ENCODE measurements at regions not wholly inside any gene's neighbourhood (a gene's known extent, or its start where the extent isn't known, plus 50 kb on each side); places are given as distances from the start of the nearest gene placed in this dataset.

DNA sequence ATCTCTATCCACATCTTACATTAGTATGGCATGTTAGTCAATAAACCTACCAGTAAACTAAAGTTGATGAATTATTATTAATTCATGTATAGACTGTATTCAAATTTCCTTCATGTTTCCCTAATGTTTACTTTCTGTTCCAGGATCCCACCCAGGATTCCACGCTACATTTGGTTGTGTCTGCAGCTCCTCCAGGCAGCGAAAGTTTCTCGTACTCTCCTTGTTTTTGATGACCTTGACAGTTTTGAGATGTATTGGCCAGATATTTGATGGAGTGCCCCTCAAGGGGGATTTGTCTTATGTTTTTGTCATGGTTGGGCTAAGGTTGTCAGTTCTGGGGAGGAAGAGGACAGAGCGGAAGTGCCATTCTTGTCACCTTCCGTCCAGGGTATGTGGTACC, 445.2 kb upstream of the CDH4 start:
- no peak for ATAC-seq
- Mint-ChIP-seq H3K27ac (no peak overlapping the region), H3K36me3 (no peaks in the 10 kb centered on the region), H3K9me3 (peaks cover 3 to 8% of the 10 kb centered on the region in 2 donors)
- no peak for DNase-seq (ENCODE audit: low spot score in 2 of 2)

DNA sequence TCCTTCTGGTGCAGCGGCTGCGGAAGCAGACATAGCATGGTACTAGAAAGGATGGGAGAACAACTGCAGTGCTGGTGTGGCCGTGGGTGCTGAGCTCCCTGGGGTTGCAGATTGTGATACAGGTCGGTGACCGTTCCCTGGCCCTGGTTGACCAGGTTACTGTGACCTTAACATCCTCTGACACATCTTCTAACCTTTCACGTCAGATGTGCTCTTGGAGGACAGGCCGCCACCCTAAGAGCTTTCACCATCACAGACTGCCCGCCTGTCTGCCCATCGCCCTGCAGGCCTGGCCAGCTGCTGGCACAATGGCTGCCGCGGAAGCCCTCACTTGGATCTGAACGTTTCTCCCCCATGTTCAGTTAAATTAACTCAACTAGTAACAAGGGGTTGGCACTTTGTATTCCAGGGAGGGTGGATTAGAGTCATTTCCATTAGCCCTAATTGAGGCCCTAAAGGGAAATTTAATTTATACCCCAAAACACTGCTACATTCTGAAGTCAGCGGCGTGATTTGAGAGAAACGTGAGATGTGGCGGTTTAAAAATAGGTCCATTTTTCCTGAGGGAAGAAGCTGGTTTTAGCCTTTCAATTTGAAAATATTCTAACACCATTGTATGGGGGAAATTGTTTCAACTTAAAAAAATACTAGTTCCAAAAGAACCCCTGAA, 443.9 kb upstream of the CDH4 start:
- H3K36me3 Mint-ChIP-seq = no peaks in the 10 kb centered on the region
- ATAC-seq (no peak), DNase-seq (ENCODE audit: low spot score in 2 of 2) (no peak)
- H3K9me3 Mint-ChIP-seq = peaks cover 3 to 4% of the 10 kb centered on the region in 2 donors
- H3K27ac Mint-ChIP-seq = no peak overlapping the region

DNA sequence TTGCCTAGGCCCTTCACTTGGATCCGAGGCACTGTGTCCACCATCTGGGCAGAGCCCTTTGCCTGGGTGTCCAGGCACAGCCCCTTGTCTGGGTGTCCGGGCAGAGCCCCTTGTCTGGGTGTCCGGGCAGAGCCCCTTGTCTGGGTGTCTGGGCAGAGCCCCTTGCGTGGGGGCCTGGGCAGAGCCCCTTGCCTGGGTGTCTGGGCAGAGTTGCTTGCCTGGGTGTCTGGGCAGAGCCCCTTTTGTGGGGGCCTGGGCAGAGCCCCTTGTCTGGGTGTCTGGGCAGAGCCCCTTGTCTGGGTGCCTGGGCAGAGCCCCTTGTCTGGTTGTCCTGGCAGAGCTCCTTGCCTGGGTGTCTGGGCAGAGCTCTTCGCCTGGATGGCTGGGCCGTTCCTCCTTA, 443.4 kb upstream of the CDH4 start:
- Mint-ChIP-seq H3K9me3 (peaks cover 3 to 4% of the 10 kb centered on the region in 2 donors), H3K36me3 (no peaks in the 10 kb centered on the region), H3K27ac (no peak overlapping the region)
- ATAC-seq (no peak), DNase-seq (ENCODE audit: low spot score in 2 of 2) (no peak)

DNA sequence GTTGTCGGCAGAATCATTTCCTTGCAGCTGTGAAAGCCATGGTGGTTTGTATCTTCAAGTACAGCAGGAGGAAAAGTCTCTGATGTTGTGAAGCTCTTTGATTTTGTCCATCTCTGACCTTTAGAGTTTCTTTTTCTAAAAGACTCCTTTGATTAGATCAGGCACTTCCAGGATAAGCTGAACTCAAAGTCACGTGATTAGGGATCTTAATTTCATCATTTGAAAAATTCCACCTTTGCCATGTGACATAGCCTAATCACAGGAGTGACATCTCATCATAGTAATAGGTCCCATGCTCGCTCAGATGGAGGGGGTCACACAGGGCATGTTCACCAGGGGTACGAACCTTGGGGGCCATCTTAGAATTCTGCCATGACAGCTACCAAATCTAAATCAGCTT, 441.5 kb upstream of the CDH4 start:
- H3K36me3 Mint-ChIP-seq = no peaks in the 10 kb centered on the region
- no peak for ATAC-seq
- H3K27ac Mint-ChIP-seq = no peak overlapping the region
- H3K9me3 Mint-ChIP-seq = peaks cover 3 to 4% of the 10 kb centered on the region in 2 donors
- DNase-seq (ENCODE audit: low spot score in 2 of 2) = no peak

DNA sequence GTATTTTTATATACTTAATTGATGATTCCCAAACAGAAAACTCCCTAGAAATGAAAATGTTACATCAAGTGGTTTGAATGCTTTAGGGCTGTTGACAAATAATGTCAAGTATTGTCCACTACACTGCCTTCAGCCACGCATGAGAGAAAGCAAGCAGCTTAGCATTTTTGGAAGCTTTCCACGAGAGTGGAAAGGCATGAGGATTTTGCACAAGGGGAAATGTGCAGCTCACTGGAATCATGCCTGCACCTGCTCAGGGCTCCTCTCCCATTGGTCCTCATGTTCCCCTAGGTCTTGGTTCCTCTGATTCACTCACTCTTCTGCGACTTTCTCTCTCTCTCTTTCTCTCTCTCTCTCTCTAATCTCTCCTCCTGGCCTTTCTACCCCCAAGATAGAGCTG, 439.5 kb upstream of the CDH4 start:
- DNase-seq (ENCODE audit: low spot score in 2 of 2) = no peak
- ATAC-seq = no peak
- Mint-ChIP-seq H3K9me3 (peaks cover 3 to 17% of the 10 kb centered on the region in 2 donors), H3K27ac (no peak overlapping the region), H3K36me3 (peaks cover 0 to 7% of the 10 kb centered on the region in 2 donors)

DNA sequence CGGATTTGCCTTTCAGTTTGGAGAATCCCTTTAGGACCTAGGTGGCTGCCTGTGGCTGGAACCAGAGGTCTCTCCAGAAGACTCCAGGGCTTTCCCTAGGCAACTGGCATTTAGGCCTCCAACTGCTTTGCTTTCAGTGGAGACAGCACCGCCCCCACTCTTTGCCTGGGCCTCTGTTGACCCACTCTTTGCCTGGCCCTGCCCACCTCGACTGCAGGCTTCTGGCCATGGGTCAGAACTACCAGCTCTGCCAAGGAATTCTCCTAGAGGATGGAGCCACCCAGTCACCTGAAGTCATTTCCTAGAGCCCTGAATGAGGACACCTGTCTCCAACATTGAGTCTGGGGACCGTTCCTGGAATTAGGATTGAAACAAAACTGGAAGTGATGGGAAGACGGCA, 439.0 kb upstream of the CDH4 start:
- ATAC-seq (no peak), DNase-seq (ENCODE audit: low spot score in 2 of 2) (no peak)
- Mint-ChIP-seq H3K9me3 (peaks cover 3 to 18% of the 10 kb centered on the region in 2 donors), H3K36me3 (peaks cover 0 to 7% of the 10 kb centered on the region in 2 donors), H3K27ac (no peak overlapping the region)

DNA sequence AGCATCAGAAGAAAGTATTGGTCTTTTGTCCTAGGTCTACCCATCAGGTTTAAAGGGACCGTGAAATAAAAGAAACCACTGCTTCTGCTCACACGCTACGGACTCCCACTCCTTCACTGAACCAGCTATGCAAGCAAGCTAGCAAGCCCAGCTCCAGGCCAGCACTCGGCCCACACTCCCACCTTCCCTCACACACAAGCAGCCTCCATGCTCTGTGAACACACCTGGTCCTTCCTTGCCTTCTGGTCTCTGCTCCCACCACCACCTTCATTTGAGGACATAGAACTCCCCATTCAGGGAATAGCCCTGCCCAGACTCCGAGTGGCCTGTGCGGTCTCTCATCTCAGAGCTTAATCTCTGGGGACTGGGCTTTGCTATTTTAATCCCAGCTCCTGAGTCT, 436.4 kb upstream of the CDH4 start:
- Mint-ChIP-seq H3K36me3 (peaks cover 0 to 7% of the 10 kb centered on the region in 2 donors), H3K27ac (no peak overlapping the region)
- no peak for ATAC-seq

DNA sequence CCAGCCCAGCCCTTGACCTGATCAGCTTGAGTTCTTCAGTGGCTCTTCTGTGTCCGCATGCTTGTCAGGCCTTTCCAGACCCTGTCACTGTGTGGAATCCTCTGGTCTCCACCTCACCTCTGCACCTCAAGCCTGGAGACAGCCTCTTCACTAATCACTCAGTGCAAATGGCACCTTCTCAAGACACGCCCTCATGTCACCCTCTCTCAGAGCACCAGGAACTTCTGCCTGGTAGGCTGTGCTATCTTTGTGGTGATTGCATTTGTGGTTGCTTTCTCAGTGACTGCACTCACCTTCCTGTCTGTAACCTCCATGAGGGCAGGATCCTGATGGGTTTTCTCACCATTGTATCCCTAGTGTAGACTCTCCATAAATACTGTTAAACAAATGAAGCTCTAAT, 435.2 kb upstream of the CDH4 start:
- ATAC-seq (no peak), DNase-seq (ENCODE audit: low spot score in 2 of 2) (no peak)
- Mint-ChIP-seq H3K36me3 (peaks cover 0 to 7% of the 10 kb centered on the region in 2 donors), H3K27ac (no peak overlapping the region), H3K9me3 (peaks cover 6 to 14% of the 10 kb centered on the region in 2 donors)

More for the DNA sequence above, 436.4 kb upstream of the CDH4 start:
- no peak for DNase-seq (ENCODE audit: low spot score in 2 of 2)
- peaks cover 5 to 18% of the 10 kb centered on the region in 2 donors for H3K9me3 Mint-ChIP-seq

DNA sequence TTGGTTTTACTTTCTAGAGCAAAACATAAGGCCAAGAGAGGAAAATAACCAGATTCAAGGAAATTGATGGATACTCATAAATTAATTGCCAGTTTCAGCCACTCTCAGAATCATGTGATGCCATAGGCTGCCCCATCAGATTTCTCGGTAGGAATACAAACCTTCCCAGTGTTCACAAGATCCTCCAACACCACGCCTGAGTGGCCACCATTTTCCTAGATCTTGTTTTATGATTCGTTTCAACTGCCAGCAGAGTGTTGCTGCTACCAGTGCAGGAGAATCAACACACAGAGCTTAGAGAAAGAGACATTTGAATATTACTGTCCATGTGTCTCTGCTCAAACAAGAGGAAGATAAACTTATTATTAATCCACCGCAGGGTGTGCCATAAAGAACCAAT, 434.2 kb upstream of the CDH4 start:
- H3K9me3 Mint-ChIP-seq = peaks cover 6 to 14% of the 10 kb centered on the region in 2 donors
- peaks cover 0 to 7% of the 10 kb centered on the region in 2 donors for H3K36me3 Mint-ChIP-seq

DNA sequence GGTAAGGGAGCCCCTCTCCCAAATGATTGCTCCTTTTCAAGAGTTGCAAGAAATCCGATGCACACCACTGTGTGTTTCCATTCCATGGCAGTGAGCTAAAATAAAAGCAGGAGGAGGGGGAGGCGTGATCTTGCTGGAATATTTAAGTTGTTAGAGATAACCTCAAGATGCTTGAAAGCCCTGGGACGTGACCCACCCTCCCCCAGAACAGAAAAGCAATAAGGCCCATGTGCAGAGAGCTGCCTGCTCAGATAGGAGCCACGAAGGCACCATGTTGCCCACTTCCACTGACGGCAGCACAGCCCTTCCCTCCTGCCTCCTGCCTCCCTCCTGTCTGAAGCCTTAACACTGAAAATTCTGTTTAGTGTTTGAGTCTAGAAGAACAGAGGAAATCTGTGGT, 432.6 kb upstream of the CDH4 start:
- H3K9me3 Mint-ChIP-seq = peaks cover 6 to 14% of the 10 kb centered on the region in 2 donors
- DNase-seq (ENCODE audit: low spot score in 2 of 2) (no peak), ATAC-seq (no peak)
- peaks cover 0 to 7% of the 10 kb centered on the region in 2 donors for H3K36me3 Mint-ChIP-seq
- H3K27ac Mint-ChIP-seq = no peak overlapping the region

More for the DNA sequence above, 434.2 kb upstream of the CDH4 start:
- no peak for DNase-seq (ENCODE audit: low spot score in 2 of 2)
- ATAC-seq = no peak
- H3K27ac Mint-ChIP-seq = no peak overlapping the region

DNA sequence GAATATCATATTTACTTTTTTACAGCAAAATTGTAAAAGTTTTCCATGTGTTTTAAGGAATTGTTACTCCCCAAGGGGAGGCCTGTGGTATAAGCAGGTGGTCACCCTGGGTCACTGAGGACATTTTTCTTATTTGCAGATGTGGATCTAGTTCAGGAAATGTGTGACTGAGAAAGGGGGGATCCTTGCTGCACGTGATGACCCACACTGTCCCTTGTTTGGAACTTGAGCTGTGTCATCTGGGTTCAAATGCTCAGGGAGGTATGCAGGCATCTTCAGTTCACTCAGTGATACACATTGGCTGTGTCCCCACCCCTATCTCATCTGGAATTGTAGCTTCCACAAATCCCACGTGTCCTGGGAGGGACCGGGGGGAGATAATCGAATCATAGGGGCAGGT, 431.9 kb upstream of the CDH4 start:
- DNase-seq (ENCODE audit: low spot score in 2 of 2) (no peak), ATAC-seq (no peak)
- H3K27ac Mint-ChIP-seq = no peak overlapping the region
- H3K36me3 Mint-ChIP-seq = peaks cover 0 to 7% of the 10 kb centered on the region in 2 donors
- H3K9me3 Mint-ChIP-seq = peaks cover 6 to 14% of the 10 kb centered on the region in 2 donors

DNA sequence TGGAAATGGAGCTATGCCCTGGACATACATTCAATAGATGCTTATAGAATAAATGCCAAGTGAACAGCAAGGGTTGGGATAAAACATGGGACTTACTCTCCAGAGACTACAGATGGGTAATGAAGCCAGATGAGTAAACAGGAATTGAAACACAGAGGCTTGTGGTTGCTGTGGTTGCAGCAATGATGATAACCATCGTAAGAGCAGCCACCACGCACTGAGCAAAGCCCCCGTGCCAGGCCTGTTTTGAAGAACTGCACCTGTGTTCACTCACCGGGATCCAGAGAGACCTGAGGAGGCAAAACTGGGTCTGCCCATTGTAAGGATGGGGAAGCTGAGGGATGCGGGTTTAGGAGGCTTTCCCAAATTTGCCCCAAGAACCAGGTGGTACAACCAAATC, 431.1 kb upstream of the CDH4 start:
- Mint-ChIP-seq H3K9me3 (peaks cover 6 to 14% of the 10 kb centered on the region in 2 donors), H3K27ac (no peak overlapping the region), H3K36me3 (peaks cover 0 to 7% of the 10 kb centered on the region in 2 donors)
- peak in 1 of 2 donors; percentile 40 for ATAC-seq
- no peak for DNase-seq (ENCODE audit: low spot score in 2 of 2)

DNA sequence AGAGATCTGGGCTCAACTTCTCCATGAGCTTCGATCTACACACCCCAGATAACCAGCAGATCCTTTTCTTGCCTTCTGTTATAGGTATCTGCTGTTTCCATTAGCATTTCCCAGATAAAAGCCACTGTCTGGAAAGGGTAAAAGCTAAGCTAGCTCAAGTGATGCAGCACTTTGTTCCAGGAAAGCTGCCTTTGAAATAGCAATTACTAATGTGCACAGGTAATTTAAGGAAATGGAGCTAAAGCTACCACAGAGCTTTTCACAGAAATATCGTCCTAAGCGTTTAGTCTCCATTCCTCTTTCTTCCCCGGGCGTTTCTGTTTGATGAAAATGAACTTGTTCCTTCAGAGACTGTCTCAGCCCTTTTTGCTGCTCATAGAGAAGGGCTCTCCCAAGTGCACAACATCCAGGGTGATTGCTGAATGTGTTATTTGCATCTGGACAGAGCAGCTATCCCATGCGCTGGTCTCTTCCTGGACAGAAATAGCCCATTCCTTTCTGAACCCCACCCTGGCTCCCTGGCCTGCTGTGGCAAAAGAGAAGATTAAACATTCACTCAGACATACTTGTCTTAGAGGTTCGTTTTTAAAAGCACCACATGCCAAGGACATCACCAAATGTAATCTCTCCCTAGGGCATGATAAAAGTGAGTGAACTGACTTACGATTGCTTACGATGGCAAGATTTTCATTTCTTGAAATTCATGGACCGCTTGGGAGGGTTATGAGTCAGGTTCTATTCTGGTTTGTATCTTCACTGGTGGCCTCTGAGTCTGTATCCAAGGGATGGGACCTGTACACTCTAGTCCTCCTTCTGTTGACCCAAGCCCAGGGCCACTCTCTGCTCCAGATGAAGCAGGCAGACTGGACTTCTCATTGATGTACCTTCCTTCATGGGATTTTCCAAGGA, 429.1 kb upstream of the CDH4 start:
- Mint-ChIP-seq H3K27ac (no peak overlapping the region), H3K36me3 (no peaks in the 10 kb centered on the region), H3K9me3 (peaks cover 0 to 10% of the 10 kb centered on the region in 2 donors)
- DNase-seq (ENCODE audit: low spot score in 2 of 2) (no peak), ATAC-seq (no peak)

DNA sequence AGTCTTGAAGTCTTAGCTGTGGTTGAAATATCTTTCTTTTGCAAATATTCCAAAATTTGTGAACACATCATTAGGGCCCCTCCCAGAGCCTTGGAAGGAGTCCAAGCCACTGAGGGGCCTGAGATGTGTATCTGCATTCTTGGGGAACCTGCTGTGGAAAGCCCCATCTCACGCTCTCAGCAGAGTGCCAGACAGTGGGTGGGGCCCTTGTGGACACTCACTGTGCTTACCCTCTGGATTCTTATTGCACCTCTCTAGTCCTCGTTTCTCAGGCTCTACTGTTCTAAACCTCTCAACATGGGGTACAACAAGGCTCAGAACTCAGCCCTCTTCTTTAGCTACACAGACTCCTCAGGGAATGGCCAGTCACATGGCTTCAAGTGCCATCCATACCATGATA, 416.2 kb upstream of the CDH4 start:
- H3K36me3 Mint-ChIP-seq = peaks cover 0 to 8% of the 10 kb centered on the region in 2 donors
- ATAC-seq (no peak), DNase-seq (ENCODE audit: low spot score in 2 of 2) (no peak)
- no peak overlapping the region for H3K27ac Mint-ChIP-seq
- peaks cover 7 to 19% of the 10 kb centered on the region in 2 donors for H3K9me3 Mint-ChIP-seq

DNA sequence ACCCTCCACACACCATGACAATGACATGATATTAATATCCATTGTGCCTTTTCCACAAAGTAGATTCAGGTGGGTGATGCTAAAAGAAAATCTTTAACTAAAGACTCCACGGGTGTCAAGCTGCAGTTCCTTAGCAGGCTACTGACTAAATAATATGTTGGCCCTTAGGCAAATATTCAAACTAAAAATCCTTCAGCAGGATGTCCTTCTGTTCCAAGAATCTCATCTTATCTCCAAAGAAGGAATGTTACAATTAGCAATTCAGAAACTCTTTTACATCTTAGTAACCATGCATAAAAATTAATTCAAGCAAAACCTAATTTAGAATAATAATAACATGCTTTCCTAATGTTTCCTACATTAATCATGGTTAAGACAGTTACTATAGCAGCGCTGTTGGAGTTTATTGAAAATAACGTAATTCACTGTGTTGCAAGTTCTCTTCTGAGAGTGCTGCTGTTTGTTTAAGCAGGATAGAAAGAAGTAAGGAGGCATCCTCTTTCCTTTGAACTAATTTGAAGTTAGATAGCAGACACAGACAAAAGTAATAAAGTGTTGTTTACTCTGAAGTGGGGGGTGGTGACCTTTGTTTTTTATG, 414.8 kb upstream of the CDH4 start:
- Mint-ChIP-seq H3K36me3 (no peaks in the 10 kb centered on the region), H3K9me3 (peaks cover 0 to 15% of the 10 kb centered on the region in 2 donors), H3K27ac (no peak overlapping the region)
- DNase-seq (ENCODE audit: low spot score in 2 of 2) = no peak
- ATAC-seq = no peak

DNA sequence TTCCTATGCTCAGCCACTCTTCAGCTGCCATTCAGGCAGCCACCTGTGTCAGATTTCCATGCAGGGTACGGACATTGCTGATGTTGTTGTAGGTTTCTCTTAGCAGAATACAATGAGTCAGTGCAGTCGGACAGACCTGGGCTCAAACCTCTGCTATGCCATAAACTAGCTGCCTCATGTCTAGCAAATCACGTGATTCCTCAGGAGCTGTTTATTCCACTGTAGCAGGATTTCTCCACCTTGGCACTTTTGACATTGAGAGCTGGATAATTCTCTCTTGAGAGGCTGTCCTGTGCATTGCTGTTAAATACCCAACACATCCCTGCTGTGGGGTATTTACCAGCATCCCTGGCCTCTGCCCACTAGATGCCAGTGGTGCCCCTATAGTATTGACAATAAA, 413.8 kb upstream of the CDH4 start:
- no peak overlapping the region for H3K27ac Mint-ChIP-seq
- peaks cover 0 to 5% of the 10 kb centered on the region in 2 donors for H3K36me3 Mint-ChIP-seq
- H3K9me3 Mint-ChIP-seq = peaks cover 0 to 20% of the 10 kb centered on the region in 2 donors
- ATAC-seq (no peak), DNase-seq (ENCODE audit: low spot score in 2 of 2) (no peak)

DNA sequence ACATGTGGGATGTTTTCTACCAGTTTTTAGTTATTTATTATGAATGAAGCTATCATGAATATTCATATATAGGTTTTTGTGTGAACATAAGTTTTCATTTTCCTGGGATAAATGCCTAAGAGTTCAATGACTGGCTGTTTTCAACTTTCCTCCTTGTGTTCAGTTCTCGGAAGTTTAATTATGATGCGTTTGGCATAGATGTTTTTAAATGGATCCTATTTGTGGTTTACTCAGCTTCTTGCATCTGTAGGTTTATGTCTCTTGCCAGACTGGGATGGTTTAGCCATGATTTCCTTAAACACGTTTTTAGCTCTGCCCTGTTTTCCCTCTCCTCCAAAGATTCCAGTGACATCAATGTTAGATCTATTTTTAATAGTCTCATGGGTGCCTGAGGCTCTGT, 411.1 kb upstream of the CDH4 start:
- Mint-ChIP-seq H3K9me3 (peaks cover 0 to 19% of the 10 kb centered on the region in 2 donors), H3K36me3 (peaks cover 0 to 5% of the 10 kb centered on the region in 2 donors), H3K27ac (no peak overlapping the region)
- no peak for ATAC-seq
- DNase-seq (ENCODE audit: low spot score in 2 of 2) = no peak

Data from activated naive CD4-positive, alpha-beta T cell treated with anti-CD3 and anti-CD28 coated beads, Interleukin-2, amount 50 U/mL, for 72 hours (primary cell).